ENCODE measurements at regions not wholly inside any gene's neighbourhood (a gene's known extent, or its start where the extent isn't known, plus 50 kb on each side); places are given as distances from the start of the nearest gene placed in this dataset.
A peak's percentile ranks its signal among the peaks of the same experiment; 100 is the strongest.
"Not testable (repeated sequence)": the region's sequence is repeated elsewhere in the genome, so short reads cannot be mapped to it uniquely, and the experiment has no call there.

DNA sequence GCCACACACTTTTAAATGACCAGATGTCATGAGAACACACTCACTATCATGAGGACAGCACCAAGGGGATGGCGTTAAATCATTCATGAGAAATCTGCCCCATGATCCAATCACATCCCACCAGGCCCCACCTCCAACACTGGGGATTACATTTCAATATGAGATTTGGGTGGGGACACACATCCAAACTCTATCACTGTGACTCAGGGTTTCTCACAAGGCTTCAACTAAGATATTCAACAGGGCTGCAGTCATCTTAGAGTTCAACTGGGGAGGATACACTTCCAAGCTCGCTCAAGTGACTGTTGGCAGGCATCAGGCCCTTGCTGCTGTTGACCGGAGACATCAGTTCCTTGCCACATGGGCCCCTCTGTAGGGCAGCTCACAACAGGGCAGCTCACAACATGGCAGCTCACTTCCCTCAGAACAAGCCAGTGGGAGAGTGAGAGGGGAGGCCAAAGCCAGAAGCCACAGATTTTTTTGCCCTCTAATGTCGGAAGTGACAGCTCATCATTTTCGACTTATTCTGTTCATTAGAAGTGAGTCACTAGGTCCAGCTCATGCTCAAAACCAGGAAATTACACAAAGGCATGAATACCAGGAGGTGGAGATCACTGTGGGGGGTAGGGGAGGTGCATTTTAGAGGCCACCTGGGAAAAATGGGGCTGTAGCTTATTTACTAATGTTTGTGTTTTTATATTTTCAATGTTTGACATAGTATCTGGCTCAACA, 50.8 kb upstream of the PTHLH start:
- H3K27me3 ChIP-seq, result no peaks in the 10 kb centered on the region

DNA sequence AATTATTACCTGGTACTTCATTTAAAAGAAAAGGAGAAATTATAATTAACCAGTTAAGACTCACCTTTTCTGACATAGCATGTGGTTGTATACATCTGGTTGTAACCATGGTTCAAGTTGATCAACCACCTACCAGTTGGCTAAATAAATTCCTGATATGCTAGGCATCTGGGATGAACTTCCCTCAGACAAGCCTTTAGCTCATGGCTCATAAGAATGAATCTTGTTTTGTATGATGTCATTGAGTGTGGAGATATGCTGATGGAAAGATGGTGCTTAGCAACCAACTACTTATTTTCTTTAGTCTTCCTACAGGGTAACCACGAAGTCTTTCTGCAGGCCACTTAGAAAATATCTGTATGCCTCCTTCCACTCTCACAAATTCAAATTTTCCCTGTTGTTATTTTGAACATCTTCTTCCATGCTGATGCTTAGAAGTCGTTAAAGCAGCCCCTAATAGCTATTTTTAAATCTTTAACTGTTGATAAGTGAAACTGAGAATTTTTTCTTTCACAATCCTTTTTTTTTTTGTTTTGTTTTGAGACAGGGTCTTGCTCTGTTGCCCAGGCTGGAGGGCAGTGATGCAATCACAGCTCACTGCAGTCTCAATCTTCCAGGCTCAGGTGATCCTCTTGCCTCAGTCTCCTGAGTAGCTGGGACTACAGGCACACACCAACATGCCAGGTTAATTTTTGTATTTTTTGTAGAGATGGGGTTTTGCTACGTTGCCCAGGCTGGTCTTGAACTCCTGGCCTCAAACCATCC, 51.9 kb upstream of the PTHLH start:
- no peak for DNase-seq
- H3K36me3 ChIP-seq, result no peaks in the 10 kb centered on the region
- H3K4me3 ChIP-seq, result no peak overlapping the region

More for the DNA sequence above, 50.8 kb upstream of the PTHLH start:
- Histone ChIP-seq H3K36me3 (no peaks in the 10 kb centered on the region), H3K9me3 (peaks cover 5% of the 10 kb centered on the region), H3K4me3 (no peak overlapping the region)
- peak; percentile 63 for DNase-seq

DNA sequence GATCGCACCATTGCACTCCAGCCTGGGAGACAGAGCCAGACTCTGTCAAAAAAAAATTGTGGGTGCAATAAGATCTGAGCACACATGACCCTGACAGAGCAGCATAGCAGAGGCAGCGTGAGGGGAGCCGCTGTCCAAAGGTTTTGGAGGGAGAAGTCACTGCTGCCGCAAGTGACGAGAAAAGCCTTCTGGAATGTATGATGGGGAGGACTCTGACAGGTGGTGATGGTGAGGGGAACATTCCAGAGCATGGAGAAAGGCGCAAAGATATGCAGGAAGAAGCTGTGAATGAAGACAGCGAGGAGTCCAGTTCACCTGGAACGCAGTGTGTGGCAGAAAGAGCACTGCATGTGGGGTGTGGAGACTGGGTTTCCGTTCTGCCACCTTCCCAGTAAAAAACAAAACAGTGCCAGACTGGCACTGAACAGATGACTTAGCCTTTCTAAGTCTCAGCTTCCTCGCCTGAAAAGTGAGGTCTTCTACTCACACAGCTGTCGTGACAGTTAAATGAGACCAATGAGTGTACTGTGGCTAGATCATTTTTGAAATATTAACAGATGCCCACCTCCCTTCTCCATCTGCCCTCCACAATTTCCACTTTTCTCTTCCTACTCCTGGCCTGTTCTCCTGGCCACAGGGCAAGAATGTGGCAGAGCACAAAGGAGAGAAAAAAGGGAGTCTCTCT, 53.4 kb upstream of the PTHLH start:
- H3K36me3 ChIP-seq, result no peaks in the 10 kb centered on the region
- no peak for DNase-seq
- H3K9me3 ChIP-seq, result peaks cover 5% of the 10 kb centered on the region
- H3K4me3 ChIP-seq, result no peak overlapping the region
- no peaks in the 10 kb centered on the region for H3K27me3 ChIP-seq

More for the DNA sequence above, 51.9 kb upstream of the PTHLH start:
- no peaks in the 10 kb centered on the region for H3K27me3 ChIP-seq
- H3K9me3 ChIP-seq, result peaks cover 5% of the 10 kb centered on the region

DNA sequence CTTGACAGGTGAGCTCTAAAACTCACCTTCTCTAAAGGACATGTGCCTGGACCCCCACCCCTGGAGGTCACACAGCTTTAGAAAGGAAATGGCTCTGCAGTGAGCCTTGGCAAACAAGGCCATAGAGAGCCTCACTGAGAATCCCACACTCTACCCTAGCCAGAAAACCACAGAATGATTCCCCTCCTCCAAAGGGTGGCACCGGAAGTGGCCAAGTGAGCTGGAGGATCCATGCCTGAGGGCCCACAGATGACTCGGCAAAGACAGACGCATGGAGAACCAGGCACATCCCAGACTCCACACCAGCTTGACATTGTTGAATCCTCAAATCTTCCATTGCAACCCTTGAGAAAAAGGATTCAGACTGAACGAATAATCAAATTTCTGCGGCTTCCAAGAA, 54.2 kb upstream of the PTHLH start:
- peaks cover 5% of the 10 kb centered on the region for H3K9me3 ChIP-seq
- no peaks in the 10 kb centered on the region for H3K27me3 ChIP-seq
- peak; percentile 50 for DNase-seq
- no peak overlapping the region for H3K4me3 ChIP-seq
- no peaks in the 10 kb centered on the region for H3K36me3 ChIP-seq

DNA sequence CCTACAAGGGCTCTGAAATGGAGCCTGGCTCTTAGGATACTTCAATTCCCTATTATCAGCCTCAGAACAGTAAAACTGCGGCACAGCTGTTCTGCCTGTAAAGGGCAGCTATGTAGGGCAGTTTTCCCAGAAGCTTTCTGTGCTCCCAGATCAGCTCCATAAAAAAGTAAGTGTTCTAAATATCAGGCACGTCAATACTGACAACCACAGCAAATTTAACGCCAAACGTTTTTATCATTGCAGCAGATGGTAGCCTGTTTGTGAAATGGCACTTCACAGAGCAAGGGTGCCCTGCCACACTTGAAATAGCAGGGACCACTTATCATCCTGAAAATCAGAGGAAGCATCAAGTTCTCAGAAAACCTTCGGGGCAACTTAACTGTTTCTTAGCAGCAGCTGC, 54.8 kb upstream of the PTHLH start:
- no peak for DNase-seq
- no peak overlapping the region for H3K4me3 ChIP-seq
- H3K9me3 ChIP-seq, result peaks cover 5% of the 10 kb centered on the region
- H3K27me3 ChIP-seq, result no peaks in the 10 kb centered on the region
- H3K36me3 ChIP-seq, result no peaks in the 10 kb centered on the region

DNA sequence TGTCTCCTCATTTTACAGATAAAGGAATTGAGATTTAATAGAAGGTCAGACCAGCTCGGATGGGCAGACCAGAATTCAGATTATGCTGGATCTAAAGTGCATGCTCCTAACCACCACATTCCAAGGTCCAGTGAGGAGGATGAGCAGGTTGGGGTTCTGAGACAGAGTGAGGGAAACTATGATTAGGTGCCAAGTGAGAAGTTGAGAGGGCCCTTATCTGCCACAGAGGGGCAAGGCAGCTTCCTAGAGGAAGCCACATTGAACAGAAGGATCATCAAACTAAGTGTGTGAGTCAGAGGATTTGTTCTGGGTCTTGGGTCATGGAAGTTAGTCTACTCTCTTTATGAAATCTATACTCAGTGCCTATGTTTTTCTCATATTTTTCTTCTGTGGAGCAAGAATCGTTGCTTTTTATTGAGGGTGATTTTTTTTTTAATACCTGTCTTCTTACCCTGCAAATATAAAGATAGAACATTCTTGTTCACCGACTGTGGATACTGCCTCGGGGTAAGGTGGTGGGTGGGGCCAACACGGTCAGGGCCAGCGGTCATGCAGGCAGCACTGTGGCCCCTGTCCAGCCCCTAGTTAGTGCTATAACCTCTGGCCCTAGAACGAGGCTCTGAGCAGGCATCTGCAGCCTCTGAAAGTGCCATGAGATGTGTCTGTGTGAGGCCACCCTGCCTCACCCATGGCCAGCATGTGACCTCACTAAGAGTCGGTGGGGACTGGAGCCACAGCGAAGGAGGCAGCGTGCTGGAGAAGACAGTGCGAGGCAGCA, 55.6 kb upstream of the PTHLH start:
- DNase-seq, result no peak
- Histone ChIP-seq H3K36me3 (no peaks in the 10 kb centered on the region), H3K27me3 (no peaks in the 10 kb centered on the region), H3K4me3 (no peak overlapping the region), H3K9me3 (peaks cover 2% of the 10 kb centered on the region)

DNA sequence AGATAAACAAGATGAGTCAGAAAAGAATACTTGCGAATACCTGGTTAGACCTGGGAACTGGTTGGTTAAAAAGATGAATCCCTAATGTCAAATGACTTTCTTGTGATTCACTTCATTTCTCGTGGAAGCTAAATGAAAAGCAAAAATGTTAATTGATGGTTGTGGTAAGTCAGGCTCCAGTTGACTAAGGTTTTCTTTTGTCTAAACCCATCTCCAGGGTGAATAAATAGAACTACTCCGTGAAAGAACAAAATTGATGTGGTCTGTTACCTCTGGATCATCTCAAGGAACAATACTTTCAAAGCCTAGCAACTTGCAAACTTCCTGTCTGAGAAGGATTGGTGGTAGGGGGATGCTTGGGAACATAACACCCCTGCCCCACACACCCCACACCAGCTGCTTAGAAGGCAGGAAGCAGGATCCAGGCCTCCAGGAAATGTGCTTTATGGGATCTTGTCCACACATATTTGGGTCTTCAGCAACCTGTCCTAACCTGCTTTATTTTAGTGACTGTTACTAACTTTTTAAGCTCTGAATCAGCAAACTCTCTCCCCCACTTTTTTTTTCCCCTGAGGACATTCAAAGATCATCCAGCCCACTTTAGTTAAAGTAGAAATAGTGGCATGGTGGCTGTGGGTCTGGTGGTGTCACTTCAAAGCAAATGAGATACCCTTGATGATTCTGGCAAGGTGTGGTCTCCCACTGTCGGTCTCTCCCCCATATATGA, 60.4 kb upstream of the PTHLH start:
- no peak for DNase-seq
- H3K9me3 ChIP-seq, result no peaks in the 10 kb centered on the region
- no peak overlapping the region for H3K4me3 ChIP-seq
- no peaks in the 10 kb centered on the region for H3K36me3 ChIP-seq
- no peaks in the 10 kb centered on the region for H3K27me3 ChIP-seq

DNA sequence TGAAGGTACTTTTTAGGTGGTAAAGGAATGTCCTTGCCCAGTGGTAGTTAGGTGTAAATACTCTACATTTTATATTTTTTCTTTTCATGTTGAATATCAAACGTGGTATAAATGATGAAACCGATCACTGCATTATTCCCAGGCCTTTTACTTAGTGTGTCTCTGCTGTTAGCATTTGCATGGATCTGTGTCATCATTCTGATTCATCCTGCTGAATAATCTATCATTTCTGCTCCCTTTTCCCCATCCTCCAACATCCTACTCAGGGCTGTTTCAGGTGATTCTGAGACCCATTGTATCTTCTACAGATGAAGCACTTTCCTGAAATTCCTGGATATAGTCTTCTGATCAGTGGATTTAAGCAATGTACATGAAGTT, 61.0 kb upstream of the PTHLH start:
- Histone ChIP-seq H3K27me3 (no peaks in the 10 kb centered on the region), H3K4me3 (no peak overlapping the region), H3K36me3 (no peaks in the 10 kb centered on the region), H3K9me3 (no peaks in the 10 kb centered on the region)
- DNase-seq, result no peak

DNA sequence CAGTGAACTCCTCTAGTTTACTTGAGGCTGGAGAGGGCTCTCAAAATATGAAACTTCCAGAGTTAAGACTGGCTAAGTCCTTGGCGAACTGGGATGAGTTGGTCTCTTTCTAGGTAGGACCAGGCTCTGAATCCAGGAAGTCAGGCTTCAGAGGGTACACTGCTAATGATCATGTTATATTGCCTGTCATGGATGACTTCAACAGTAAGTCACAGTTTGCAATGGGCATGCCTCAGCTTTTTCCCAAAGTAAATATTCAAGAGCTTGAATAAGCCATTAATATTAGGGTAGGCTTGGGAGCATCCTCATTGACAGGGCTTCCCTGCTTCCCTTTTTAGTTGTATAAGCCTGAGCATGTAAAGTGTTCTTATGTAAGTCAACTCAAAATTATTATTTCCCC, 61.7 kb upstream of the PTHLH start:
- no peaks in the 10 kb centered on the region for H3K27me3 ChIP-seq
- H3K9me3 ChIP-seq, result no peaks in the 10 kb centered on the region
- H3K4me3 ChIP-seq, result no peak overlapping the region
- no peak for DNase-seq
- no peaks in the 10 kb centered on the region for H3K36me3 ChIP-seq

DNA sequence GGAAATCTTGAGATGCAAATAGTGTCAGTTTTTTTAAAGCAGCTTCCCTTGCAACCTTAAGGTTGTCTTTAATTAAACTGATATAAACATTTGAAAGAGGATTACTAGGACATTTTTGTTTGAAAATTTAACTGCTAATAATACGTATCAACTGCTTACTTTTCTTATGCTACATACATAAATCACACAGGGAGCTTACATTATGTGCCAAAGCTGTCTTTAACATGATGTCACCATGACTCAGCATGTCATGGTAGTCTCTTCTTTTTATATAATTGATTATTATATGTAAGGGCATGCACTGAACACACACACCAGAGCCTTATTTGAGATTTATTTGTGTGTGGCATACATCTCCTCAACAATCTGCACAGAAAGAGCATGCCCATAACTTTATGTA, 63.0 kb upstream of the PTHLH start:
- Histone ChIP-seq H3K9me3 (no peaks in the 10 kb centered on the region), H3K27me3 (no peaks in the 10 kb centered on the region), H3K36me3 (no peaks in the 10 kb centered on the region), H3K4me3 (no peak overlapping the region)
- DNase-seq, result peak; percentile 9

DNA sequence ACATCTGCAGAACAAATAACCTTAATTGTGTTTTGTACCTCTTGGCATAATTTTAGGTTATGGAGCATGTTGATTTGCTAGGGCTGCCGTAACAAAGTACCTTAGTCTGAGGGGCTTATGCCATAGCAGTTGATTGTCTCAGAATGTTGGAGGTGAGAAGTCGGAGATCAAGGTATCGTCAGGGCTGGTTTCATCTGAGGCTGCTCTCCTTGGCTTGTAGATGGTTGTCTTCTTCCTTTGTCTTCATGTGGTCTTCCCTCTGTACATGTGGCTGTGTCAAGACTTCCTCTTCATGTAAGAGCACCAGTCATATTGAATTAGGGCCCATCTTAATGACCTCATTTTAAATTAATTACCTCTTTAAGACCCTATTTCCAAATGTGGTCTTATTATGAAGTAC, 64.4 kb upstream of the PTHLH start:
- H3K36me3 ChIP-seq, result no peaks in the 10 kb centered on the region
- no peak for DNase-seq

DNA sequence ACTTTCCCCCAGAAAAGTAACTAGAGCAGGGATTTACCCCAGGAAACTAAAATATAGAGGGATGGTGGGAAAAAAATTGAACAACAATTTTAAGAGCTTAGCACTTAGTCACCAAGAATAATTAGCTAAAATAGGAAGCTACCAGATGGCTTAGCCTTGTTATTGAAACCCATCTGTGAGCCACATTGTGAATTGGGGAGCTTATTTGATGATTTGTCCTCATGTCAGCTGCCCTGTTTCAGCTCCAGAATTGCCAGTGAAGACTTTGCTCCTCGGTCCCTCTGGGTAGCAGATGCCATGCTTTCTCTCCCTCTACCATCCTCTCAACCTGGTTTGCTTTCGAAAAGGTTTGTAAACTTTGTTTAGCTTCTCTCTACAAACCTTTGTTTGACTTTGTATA, 67.7 kb upstream of the PTHLH start:
- no peak for DNase-seq
- H3K27me3 ChIP-seq, result 0 out of 2 replicates have a peak, but pooled peaks cover under 1% of the 10 kb centered on the region
- H3K4me3 ChIP-seq, result no peak overlapping the region

More for the DNA sequence above, 64.4 kb upstream of the PTHLH start:
- Histone ChIP-seq H3K4me3 (no peak overlapping the region), H3K27me3 (no peaks in the 10 kb centered on the region), H3K9me3 (no peaks in the 10 kb centered on the region)

DNA sequence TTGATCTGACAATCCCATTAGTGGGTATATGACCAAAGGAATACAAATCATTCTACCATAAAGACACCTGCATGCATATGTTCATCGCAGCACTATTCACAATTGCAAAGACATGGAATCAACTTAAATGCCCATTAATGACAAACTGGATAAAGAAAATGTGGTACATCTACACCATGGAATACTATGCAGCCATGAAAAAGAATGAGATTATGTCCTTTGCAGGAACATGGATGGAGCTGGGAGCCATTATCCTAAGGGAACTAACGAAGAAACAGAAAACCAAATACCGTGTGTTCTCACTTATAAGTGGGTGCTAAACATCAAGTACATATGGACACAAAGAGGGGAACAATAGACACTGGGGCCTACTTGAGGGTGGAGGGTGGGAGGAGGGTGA, 74.1 kb upstream of the PTHLH start:
- not testable (repeated sequence) for DNase-seq, H3K4me3 ChIP-seq, H3K27me3 ChIP-seq, H3K9me3 ChIP-seq, H3K36me3 ChIP-seq

More for the DNA sequence above, 67.7 kb upstream of the PTHLH start:
- Histone ChIP-seq H3K9me3 (no peaks in the 10 kb centered on the region), H3K36me3 (no peaks in the 10 kb centered on the region)

DNA sequence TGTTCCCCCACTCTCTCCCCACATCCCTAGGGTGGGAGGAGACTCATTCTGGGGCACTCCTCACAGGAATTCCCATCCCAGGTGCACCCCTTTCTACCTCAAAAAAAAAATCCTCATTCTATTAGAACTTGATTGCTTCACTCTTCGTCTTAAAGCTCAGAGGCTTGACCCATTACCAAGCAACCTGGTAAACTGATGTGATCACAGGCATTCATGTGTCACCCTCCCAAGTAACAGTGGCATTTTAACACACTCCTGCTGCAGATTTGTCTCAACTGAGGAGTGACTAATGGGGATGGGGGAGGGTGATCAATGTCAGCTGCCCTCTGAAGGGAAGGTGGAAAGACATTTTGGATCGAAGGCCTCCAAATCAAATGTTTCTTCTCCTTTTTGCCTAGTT, 78.1 kb upstream of the PTHLH start:
- no peak for DNase-seq
- Histone ChIP-seq H3K36me3 (no peaks in the 10 kb centered on the region), H3K4me3 (no peak overlapping the region), H3K9me3 (peaks cover 3% of the 10 kb centered on the region; the same call in 1 of the 2 replicates), H3K27me3 (peaks cover 3% of the 10 kb centered on the region; the same call in 1 of the 2 replicates)

DNA sequence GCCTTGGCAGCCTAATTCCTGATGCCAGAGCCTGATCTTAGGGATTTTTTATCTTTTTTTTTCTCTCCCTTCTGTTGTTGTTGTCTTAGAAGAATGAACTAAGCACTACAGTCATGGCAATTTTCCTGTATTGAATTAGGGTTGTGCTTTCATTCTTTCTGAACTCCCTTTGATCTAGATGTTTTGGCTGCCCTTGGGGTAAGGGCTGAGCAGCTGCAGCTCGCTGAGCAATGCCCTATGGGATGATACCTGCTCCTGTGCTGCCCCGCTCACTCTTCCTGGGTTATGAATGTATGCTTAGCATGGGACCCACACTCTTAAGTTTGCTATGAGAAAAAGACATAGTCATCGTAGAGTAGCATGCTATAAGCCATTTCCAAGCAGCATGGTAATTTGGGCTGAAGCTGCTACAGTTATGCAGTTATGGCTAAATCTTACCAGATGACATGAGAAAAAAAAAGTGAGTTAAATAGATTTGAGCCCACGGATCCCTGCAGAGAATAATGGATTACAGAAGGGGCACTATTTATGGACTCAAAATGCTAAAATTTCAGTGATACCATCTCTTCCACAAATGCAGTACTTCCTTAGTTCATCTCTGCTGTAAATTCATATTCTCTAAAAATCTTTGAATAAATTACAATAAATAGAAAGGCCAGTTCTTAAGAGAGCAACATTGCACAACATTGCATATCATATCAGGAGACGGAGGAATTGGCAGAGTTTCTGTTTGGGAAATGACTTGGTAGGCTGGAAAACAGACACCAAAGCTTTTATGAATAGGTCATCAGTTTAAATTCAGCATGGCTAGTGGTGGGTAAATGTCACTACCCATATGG, 79.2 kb upstream of the PTHLH start:
- H3K9me3 ChIP-seq, result no peaks in the 10 kb centered on the region; the same call in 1 of the 2 replicates
- H3K4me3 ChIP-seq, result no peak overlapping the region
- no peaks in the 10 kb centered on the region for H3K36me3 ChIP-seq
- H3K27me3 ChIP-seq, result peaks cover 2% of the 10 kb centered on the region; the same call in 1 of the 2 replicates
- DNase-seq, result no peak
